ENCODE measurements at regions not wholly inside any gene's neighbourhood (a gene's known extent, or its start where the extent isn't known, plus 50 kb on each side); places are given as distances from the start of the nearest gene placed in this dataset.
A peak's percentile ranks its signal among the peaks of the same experiment; 100 is the strongest.

DNA sequence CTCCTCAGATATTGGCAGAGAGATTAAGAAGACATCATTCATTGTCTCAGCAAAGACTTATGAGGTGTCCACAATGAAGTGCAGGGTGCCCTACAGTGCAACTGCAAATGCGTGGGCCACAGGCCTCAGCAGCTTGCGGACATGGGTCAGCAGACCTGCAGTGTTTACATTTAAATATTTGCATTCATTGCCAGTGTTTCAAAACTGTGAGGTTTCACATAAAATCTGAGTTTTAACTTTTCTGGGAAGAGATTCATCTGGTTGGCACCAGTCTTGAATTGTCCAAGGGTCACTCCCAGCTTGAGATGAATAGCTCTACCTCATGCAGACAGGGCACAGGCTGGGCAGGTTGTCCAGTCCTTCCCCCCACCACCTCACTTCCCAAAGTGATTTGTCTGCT lies 286.8 kb upstream of the DUSP10 start:
- Histone ChIP-seq H3K27me3 (no peaks in the 10 kb centered on the region), H3K9me3 (no peaks in the 10 kb centered on the region), H3K27ac (no peak overlapping the region), H3K4me3 (replicated peaks in 1 of 3) (no peak overlapping the region), H3K4me1 (peaks cover 5 to 11% of the 10 kb centered on the region in 2 donors), H3K36me3 (no peaks in the 10 kb centered on the region)
- 92 to 94% methylated on average over 2 of the region's 2 CpGs for WGBS, 2 donors
- DNase-seq = no peak
- no peak for TF ChIP-seq POLR2A (IDR thresholded peaks at IDR 0.05)
- TF ChIP-seq, protein P1, sequence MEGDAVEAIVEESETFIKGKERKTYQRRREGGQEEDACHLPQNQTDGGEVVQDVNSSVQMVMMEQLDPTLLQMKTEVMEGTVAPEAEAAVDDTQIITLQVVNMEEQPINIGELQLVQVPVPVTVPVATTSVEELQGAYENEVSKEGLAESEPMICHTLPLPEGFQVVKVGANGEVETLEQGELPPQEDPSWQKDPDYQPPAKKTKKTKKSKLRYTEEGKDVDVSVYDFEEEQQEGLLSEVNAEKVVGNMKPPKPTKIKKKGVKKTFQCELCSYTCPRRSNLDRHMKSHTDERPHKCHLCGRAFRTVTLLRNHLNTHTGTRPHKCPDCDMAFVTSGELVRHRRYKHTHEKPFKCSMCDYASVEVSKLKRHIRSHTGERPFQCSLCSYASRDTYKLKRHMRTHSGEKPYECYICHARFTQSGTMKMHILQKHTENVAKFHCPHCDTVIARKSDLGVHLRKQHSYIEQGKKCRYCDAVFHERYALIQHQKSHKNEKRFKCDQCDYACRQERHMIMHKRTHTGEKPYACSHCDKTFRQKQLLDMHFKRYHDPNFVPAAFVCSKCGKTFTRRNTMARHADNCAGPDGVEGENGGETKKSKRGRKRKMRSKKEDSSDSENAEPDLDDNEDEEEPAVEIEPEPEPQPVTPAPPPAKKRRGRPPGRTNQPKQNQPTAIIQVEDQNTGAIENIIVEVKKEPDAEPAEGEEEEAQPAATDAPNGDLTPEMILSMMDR (IDR thresholded peaks at IDR 0.05) = no peak
- intact Hi-C loops (cut with DNase I) = no loop called here

GRCh38 chr1:222028116-222028515 lies 286.2 kb upstream of the DUSP10 start:
- Histone ChIP-seq H3K4me3 (replicated peaks in 1 of 3) (no peak overlapping the region), H3K36me3 (no peaks in the 10 kb centered on the region), H3K27me3 (no peaks in the 10 kb centered on the region), H3K4me1 (peaks cover 5 to 11% of the 10 kb centered on the region in 2 donors), H3K9me3 (no peaks in the 10 kb centered on the region), H3K27ac (no peak overlapping the region)
- intact Hi-C loops (cut with DNase I) = no loop called here
- WGBS, 2 donors = 74 to 90% methylated on average over 3 of the region's 3 CpGs
- DNase-seq = no peak
- no peak for TF ChIP-seq POLR2A (IDR thresholded peaks at IDR 0.05)
- TF ChIP-seq, protein P1 (IDR thresholded peaks at IDR 0.05) = no peak

DNA sequence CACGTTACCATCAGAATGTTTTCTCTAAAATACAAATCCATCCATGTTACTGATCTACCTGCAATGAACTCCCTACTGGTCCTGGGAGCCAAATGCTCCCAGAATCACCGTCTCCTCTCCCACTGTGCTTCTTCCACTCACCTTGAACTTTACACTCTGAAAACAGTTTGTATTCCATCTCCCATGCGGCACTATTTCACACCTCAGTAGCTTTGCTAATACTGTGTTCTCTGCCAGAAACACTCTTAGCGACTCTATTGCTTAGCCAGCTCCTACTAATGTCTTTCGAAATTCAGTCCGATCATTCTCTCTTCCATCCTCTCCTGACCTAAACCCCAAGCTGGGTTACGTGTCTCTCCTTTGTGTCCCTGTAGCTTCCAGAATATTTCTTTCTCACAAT lies 284.4 kb upstream of the DUSP10 start:
- no peak for TF ChIP-seq POLR2A (IDR thresholded peaks at IDR 0.05)
- peak; percentile 15 to 24 for DNase-seq
- intact Hi-C loops (cut with DNase I) = no loop called here
- WGBS, 2 donors = 35 to 43% methylated on average over 7 of the region's 7 CpGs
- H3K27ac ChIP-seq = no peak overlapping the region
- H3K4me3 ChIP-seq (replicated peaks in 1 of 3) = no peak overlapping the region
- no peaks in the 10 kb centered on the region for H3K27me3 ChIP-seq
- H3K9me3 ChIP-seq = no peaks in the 10 kb centered on the region
- peaks cover 5 to 11% of the 10 kb centered on the region in 2 donors for H3K4me1 ChIP-seq
- H3K36me3 ChIP-seq = no peaks in the 10 kb centered on the region

GRCh38 chr1:222023025-222023424 lies 281.1 kb upstream of the DUSP10 start:
- Histone ChIP-seq H3K27ac (no peak overlapping the region), H3K36me3 (no peaks in the 10 kb centered on the region), H3K27me3 (no peaks in the 10 kb centered on the region), H3K4me3 (replicated peaks in 1 of 3) (no peak overlapping the region), H3K9me3 (no peaks in the 10 kb centered on the region), H3K4me1 (peaks cover 5 to 11% of the 10 kb centered on the region in 2 donors)
- intact Hi-C loops (cut with DNase I) = no loop called here
- DNase-seq = no peak
- TF ChIP-seq POLR2A (IDR thresholded peaks at IDR 0.05) = no peak
- TF ChIP-seq, protein P1 (IDR thresholded peaks at IDR 0.05) = no peak
- 92 to 93% methylated on average over 5 of the region's 5 CpGs for WGBS, 2 donors

DNA sequence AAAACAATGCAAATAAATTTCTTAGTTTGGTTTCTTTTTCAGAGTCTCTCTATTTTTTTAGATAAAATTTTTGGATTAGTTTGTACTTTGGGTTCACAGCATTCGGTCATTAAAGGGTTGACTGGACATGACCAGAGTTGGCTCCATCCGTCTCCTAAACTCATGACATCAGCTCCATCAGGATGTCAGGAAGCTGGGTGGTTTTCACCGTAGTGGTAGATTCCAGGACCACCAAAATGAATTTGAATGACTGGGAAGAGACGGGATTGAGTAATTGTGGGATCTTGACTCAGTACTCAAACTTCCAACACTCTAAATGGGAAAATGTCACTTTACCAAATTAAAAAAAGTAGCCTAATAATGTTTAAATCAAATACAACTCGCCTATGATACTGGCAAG lies 279.2 kb upstream of the DUSP10 start:
- Histone ChIP-seq H3K27ac (no peak overlapping the region), H3K4me3 (replicated peaks in 1 of 3) (no peak overlapping the region), H3K27me3 (no peaks in the 10 kb centered on the region), H3K36me3 (no peaks in the 10 kb centered on the region), H3K9me3 (no peaks in the 10 kb centered on the region), H3K4me1 (peaks cover 4 to 5% of the 10 kb centered on the region in 2 donors)
- TF ChIP-seq, protein P1 (IDR thresholded peaks at IDR 0.05) = no peak
- TF ChIP-seq POLR2A (IDR thresholded peaks at IDR 0.05) = no peak
- WGBS, 2 donors = 77 to 80% methylated on average over 5 of the region's 5 CpGs
- intact Hi-C loops (cut with DNase I) = no loop called here
- DNase-seq = no peak

DNA sequence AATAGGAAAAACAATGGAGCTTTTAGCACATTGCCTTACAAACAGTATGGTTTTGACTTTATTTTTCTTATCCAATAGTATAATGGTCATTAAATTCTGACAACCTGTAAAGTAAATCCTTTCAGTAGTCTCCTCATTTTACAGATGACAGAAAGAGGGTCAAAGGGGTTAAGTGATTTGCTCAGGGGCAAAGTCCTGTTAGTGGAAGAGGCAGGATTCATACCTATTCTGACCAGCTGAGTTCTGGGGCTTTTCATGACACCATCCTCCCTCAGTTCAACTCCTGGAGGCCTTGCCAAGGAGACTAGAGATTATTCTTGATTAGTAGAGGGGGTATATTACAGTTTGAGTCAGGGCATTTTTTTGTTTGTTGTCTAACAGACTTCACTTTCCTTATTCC lies 278.7 kb upstream of the DUSP10 start:
- no peak overlapping the region for H3K4me3 ChIP-seq (replicated peaks in 1 of 3)
- H3K9me3 ChIP-seq = no peaks in the 10 kb centered on the region
- H3K36me3 ChIP-seq = no peaks in the 10 kb centered on the region
- H3K27me3 ChIP-seq = no peaks in the 10 kb centered on the region
- DNase-seq = no peak
- H3K4me1 ChIP-seq = no peaks in the 10 kb centered on the region
- H3K27ac ChIP-seq = no peak overlapping the region
- intact Hi-C loops (cut with DNase I) = no loop called here
- TF ChIP-seq, protein P1 (IDR thresholded peaks at IDR 0.05) = no peak
- no peak for TF ChIP-seq POLR2A (IDR thresholded peaks at IDR 0.05)
